ENCODE measurements at regions not wholly inside any gene's neighbourhood (a gene's known extent, or its start where the extent isn't known, plus 50 kb on each side); places are given as distances from the start of the nearest gene placed in this dataset.

DNA sequence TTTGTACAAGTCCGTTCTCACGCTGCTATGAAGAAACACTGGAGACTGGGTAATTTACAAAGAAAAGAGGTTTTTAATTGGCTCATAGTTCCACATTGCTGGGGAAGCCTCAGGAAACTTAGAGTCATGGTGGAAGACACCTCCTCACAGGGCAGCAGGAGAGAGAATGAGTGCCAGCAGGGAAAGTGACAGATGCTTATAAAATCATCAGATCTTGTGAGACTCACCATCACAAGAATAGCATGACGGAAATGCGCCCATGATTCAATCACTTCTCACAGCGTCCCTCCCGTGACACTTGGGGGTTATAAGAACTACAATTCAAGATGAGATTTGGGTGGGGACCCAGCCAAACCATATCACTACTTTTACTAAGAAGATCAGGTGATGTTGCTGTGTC is 285.8 kb downstream of the TMX3 start:
- Histone ChIP-seq H3K4ac (replicated peaks; ENCODE audit: insufficient read length, low read depth, low read length) (no peak overlapping the region), H3K9me3 (ENCODE audit: insufficient read depth in 2 of 2, low read depth in 1 of 2, low read length in 1 of 2) (no peaks in the 10 kb centered on the region), H3K36me3 (ENCODE audit: control insufficient read depth in 2 of 4, insufficient read depth in 4 of 4, low read length in 3 of 4) (no peaks in the 10 kb centered on the region), H2BK120ac (replicated peaks; ENCODE audit: low read depth, low read length) (no peak overlapping the region), H2BK20ac (ENCODE audit: low read length) (no peak overlapping the region), H4K20me1 (replicated peaks in 1 of 2; ENCODE audit: control insufficient read depth in 1 of 2, insufficient read depth in 2 of 2, low read length in 2 of 2) (no peaks in the 10 kb centered on the region), H3K56ac (replicated peaks; ENCODE audit: insufficient read length, low read depth, low read length) (no peak overlapping the region), H3K23me2 (ENCODE audit: low read depth, low read length) (no peaks in the 10 kb centered on the region), H3K4me2 (ENCODE audit: insufficient read depth in 1 of 2, low read depth in 2 of 2, low read length in 2 of 2) (no peak overlapping the region), H2AFZ (ENCODE audit: low read length) (no peak overlapping the region), H2BK15ac (ENCODE audit: low read length) (no peak overlapping the region), H4K5ac (ENCODE audit: insufficient read length, low read depth, low read length) (no peak overlapping the region), H3K27me3 (replicated peaks in 1 of 4; ENCODE audit: control insufficient read depth in 3 of 4, extremely low read depth in 1 of 4, insufficient read depth in 3 of 4, low read length in 3 of 4) (no peaks in the 10 kb centered on the region), H3K27ac (ENCODE audit: low read depth, low read length) (no peak overlapping the region), H3K79me2 (ENCODE audit: control insufficient read depth in 1 of 2, insufficient read depth in 2 of 2, low read length in 2 of 2) (no peaks in the 10 kb centered on the region), H4K91ac (replicated peaks; ENCODE audit: insufficient read length, low read length) (no peak overlapping the region), H3K9ac (replicated peaks in 1 of 4; ENCODE audit: extremely low read depth in 1 of 4, low read depth in 3 of 4, low read length in 3 of 4) (no peak overlapping the region), H2BK12ac (ENCODE audit: low read depth, low read length) (no peak overlapping the region), H4K8ac (ENCODE audit: extremely low read depth, insufficient read depth, low read length) (no peak overlapping the region), H3K79me1 (ENCODE audit: low read depth, low read length) (no peaks in the 10 kb centered on the region), H3K4me3 (ENCODE audit: extremely low read depth in 1 of 4, insufficient read depth in 2 of 4, low read depth in 3 of 4, low read length in 4 of 4) (no peak overlapping the region), H3K23ac (ENCODE audit: insufficient read length) (no peak overlapping the region), H3K18ac (ENCODE audit: extremely low read depth, low read length) (no peak overlapping the region), H3K14ac (ENCODE audit: insufficient read length) (no peak overlapping the region), H3K4me1 (replicated peaks in 1 of 4; ENCODE audit: control insufficient read depth in 3 of 4, insufficient read depth in 4 of 4, low read length in 3 of 4) (no peaks in the 10 kb centered on the region), H2BK5ac (ENCODE audit: low read depth, low read length) (no peak overlapping the region), H2AK5ac (ENCODE audit: low read depth, low read length) (no peak overlapping the region)
- FAIRE-seq (no peak), DNase-seq (ENCODE audit: low read depth in 1 of 2, low spot score in 2 of 2) (no peak)
- WGBS, 2 experiments (ENCODE audit: extremely low coverage in 1 of 2, insufficient coverage in 1 of 2, insufficient read length in 1 of 2, insufficient replicate concordance in 2 of 2, low coverage in 1 of 2, low lambda C conversion rate in 2 of 2, missing lambda C conversion rate in 1 of 2): 83% methylated on average over 6 of the region's 6 CpGs; no CpG with 5 or more reads in 1 of the 2 experiments
- POLR2A ChIA-PET (ENCODE audit: partially characterized antibody): no interaction called here
- CTCF ChIA-PET (ENCODE audit: partially characterized antibody): no interaction called here
- TF ChIP-seq NRF1 (IDR thresholded peaks at IDR 0.05; ENCODE audit: low read depth, low read length): no peak
- TF ChIP-seq EGR1 (IDR thresholded peaks at IDR 0.05; ENCODE audit: borderline replicate concordance, low read depth, low read length): no peak
- no peak for TF ChIP-seq FOSL1 (IDR thresholded peaks at IDR 0.05; ENCODE audit: insufficient read depth, low read depth, low read length)
- no peak for TF ChIP-seq SAP30 (IDR thresholded peaks at IDR 0.05; ENCODE audit: insufficient read depth, insufficient replicate concordance, low read length)
- TF ChIP-seq PHF8 (conservative IDR thresholded peaks at IDR 0.05; ENCODE audit: low read depth, low read length): no peak
- no peak for TF ChIP-seq SIRT6 (IDR thresholded peaks at IDR 0.05; ENCODE audit: low read length)
- no peak for TF ChIP-seq NANOG (IDR thresholded peaks at IDR 0.05; ENCODE audit: insufficient read depth, low read depth, low read length, poor library complexity, severe bottlenecking)
- TF ChIP-seq CEBPB (IDR thresholded peaks at IDR 0.05; ENCODE audit: low read depth, low read length): no peak
- no peak for TF ChIP-seq SP4 (IDR thresholded peaks at IDR 0.05; ENCODE audit: low read length)
- TF ChIP-seq, protein P1, sequence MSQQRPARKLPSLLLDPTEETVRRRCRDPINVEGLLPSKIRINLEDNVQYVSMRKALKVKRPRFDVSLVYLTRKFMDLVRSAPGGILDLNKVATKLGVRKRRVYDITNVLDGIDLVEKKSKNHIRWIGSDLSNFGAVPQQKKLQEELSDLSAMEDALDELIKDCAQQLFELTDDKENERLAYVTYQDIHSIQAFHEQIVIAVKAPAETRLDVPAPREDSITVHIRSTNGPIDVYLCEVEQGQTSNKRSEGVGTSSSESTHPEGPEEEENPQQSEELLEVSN (IDR thresholded peaks at IDR 0.05): no peak
- no peak for TF ChIP-seq BCL11A (IDR thresholded peaks at IDR 0.05; ENCODE audit: low read depth in 2 of 2, low read length in 2 of 2)
- no peak for TF ChIP-seq SIX5 (IDR thresholded peaks at IDR 0.05; ENCODE audit: low read depth, low read length)
- TF ChIP-seq TCF12 (IDR thresholded peaks at IDR 0.05; ENCODE audit: low read depth, low read length): no peak
- TF ChIP-seq EZH2 (IDR thresholded peaks at IDR 0.05; ENCODE audit: low read depth, low read length, severe bottlenecking): no peak
- TF ChIP-seq YY1 (IDR thresholded peaks at IDR 0.05; ENCODE audit: low read depth, low read length): no peak
- TF ChIP-seq POLR2AphosphoS5 (IDR thresholded peaks at IDR 0.05; ENCODE audit: low read depth, low read length): no peak
